Naive thymus-derived CD4-positive, alpha-beta T cell (primary cell): ENCODE measurements at regions not wholly inside any gene's neighbourhood (a gene's known extent, or its start where the extent isn't known, plus 50 kb on each side); places are given as distances from the start of the nearest gene placed in this dataset.
"Not testable (repeated sequence)": the region's sequence is repeated elsewhere in the genome, so short reads cannot be mapped to it uniquely, and the experiment has no call there.

Experiments
- ATAC-seq: fragments of 150-1000 bp; cut with Tn5 transposase; 2 replicates; pipeline ENCODE4 v1.10.0; 2021; ENCODE audit warnings: mild to moderate bottlenecking, moderate library complexity
- CTCF ChIA-PET: fragments of 350-600 bp; sonication (Branson Sonifier 250); formaldehyde crosslinking; loops from one replicate; lab custom pipeline; 2021; ENCODE audit warnings: antibody characterized with exemption; lab: Charles Lee
- POLR2A ChIA-PET: fragments of 350-600 bp; sonication (Branson Sonifier 250); formaldehyde crosslinking; loops from one replicate; lab custom pipeline; 2021; ENCODE audit warnings: antibody characterized with exemption, inconsistent platforms; lab: Charles Lee
- DNase-seq, 9 donors: peaks; one replicate each; pipeline versions ENCODE4 v3.0.0 to v3.0.0-alpha.2; 2020 to 2022; ENCODE audit warnings: mixed read lengths in 1 of 9
- H3K27ac ChIP-seq: one replicate; pipeline ENCODE4 v1.7.0; 2013; ENCODE audit warnings: mild to moderate bottlenecking, low read depth, low read length, moderate library complexity
- H3K27me3 ChIP-seq, 2 donors: one replicate each; pipeline ENCODE4 v1.7.0; 2013; ENCODE audit warnings: low read length in 2 of 2, mild to moderate bottlenecking in 2 of 2, moderate library complexity in 2 of 2; ENCODE audit not compliant: control insufficient read depth in 2 of 2, insufficient read depth in 2 of 2
- H3K36me3 ChIP-seq, 3 experiments: 1 replicate in 2 of 3; 2 replicates in 1 of 3; pipeline ENCODE4 v1.7.0; 2013; ENCODE audit warnings: low read length in 3 of 3, mild to moderate bottlenecking in 3 of 3, moderate library complexity in 1 of 3; ENCODE audit not compliant: insufficient read depth in 3 of 3, control insufficient read depth in 2 of 3
- H3K4me1 ChIP-seq, 2 donors: one replicate each; pipeline ENCODE4 v1.7.0; 2013; ENCODE audit warnings: low read length in 2 of 2, mild to moderate bottlenecking in 2 of 2, moderate library complexity in 1 of 2; ENCODE audit not compliant: control insufficient read depth in 2 of 2, insufficient read depth in 2 of 2
- H3K4me3 ChIP-seq: 2 replicates; pipeline ENCODE4 v1.7.0; 2013; ENCODE audit warnings: mild to moderate bottlenecking, low read length
- H3K9me3 ChIP-seq, 3 experiments: 1 replicate in 2 of 3; 2 replicates in 1 of 3; pipeline ENCODE4 v1.7.0; 2013; ENCODE audit warnings: low read length in 3 of 3; ENCODE audit not compliant: control insufficient read depth in 2 of 3
- H3K27ac Mint-ChIP-seq, 9 donors: one replicate each; pipeline ENCODE4 v1.8.0; 2020 to 2022; ENCODE audit warnings: mixed read lengths in 9 of 9, mild to moderate bottlenecking in 8 of 9, moderate library complexity in 5 of 9, inconsistent platforms in 2 of 9
- H3K27me3 Mint-ChIP-seq, 5 donors: one replicate each; pipeline ENCODE4 v1.8.0; 2021 to 2022; ENCODE audit warnings: mixed read lengths in 5 of 5, mild to moderate bottlenecking in 1 of 5
- H3K36me3 Mint-ChIP-seq, 5 donors: one replicate each; pipeline ENCODE4 v1.8.0; 2020 to 2022; ENCODE audit warnings: mixed read lengths in 5 of 5, mild to moderate bottlenecking in 3 of 5, inconsistent platforms in 1 of 5
- H3K4me1 Mint-ChIP-seq, 7 donors: one replicate each; pipeline ENCODE4 v1.8.0; 2020 to 2022; ENCODE audit warnings: mixed read lengths in 7 of 7, mild to moderate bottlenecking in 3 of 7, inconsistent platforms in 1 of 7
- H3K4me3 Mint-ChIP-seq, 10 donors: one replicate each; pipeline ENCODE4 v1.8.0; 2020 to 2022; ENCODE audit warnings: mild to moderate bottlenecking in 10 of 10, mixed read lengths in 10 of 10, moderate library complexity in 6 of 10, inconsistent platforms in 2 of 10
- H3K9me3 Mint-ChIP-seq, 11 donors: one replicate each; pipeline ENCODE4 v1.8.0; 2020 to 2022; ENCODE audit warnings: mixed read lengths in 11 of 11, mild to moderate bottlenecking in 4 of 11, inconsistent platforms in 1 of 11, moderate library complexity in 1 of 11
- intact Hi-C, 2 donors: fragments of 100-400 bp; cut with micrococcal nuclease; formaldehyde crosslinking; loops; one replicate each; pipeline ENCODE4 v1.15.1; 2023

DNA sequence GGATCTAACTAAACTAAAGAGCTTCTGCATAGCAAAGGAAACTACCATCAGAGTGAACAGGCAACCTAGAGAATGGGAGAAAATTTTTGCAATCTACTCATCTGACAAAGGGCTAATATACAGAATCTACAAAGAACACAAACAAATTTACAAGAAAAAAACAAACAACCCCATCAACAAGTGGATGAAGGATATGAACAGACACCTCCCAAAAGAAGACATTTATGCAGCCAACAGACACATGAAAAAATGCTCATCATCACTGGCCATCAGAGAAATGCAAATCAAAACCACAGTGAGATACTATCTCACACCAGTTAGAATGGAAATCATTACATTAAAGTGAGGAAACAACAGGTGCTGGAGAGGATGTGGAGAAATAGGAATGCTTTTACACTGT lies 52.1 kb upstream of the SH3RF1 start:
- H3K27ac ChIP-seq, H3K27ac Mint-ChIP-seq, H3K9me3 ChIP-seq, H3K36me3 ChIP-seq, H3K27me3 ChIP-seq, CTCF ChIA-PET, H3K4me3 Mint-ChIP-seq, intact Hi-C loops, H3K4me3 ChIP-seq, H3K4me1 Mint-ChIP-seq, H3K4me1 ChIP-seq, H3K36me3 Mint-ChIP-seq, DNase-seq, POLR2A ChIA-PET, ATAC-seq: not testable (repeated sequence)
- peaks cover 0 to 13% (median 4%) of the 10 kb centered on the region in 11 donors for H3K9me3 Mint-ChIP-seq
- H3K27me3 Mint-ChIP-seq = peaks cover 0 to 13% (median 4%) of the 10 kb centered on the region in 5 donors
